Ovary (tissue), 7 donors: ENCODE measurements at regions not wholly inside any gene's neighbourhood (a gene's known extent, or its start where the extent isn't known, plus 50 kb on each side); places are given as distances from the start of the nearest gene placed in this dataset.
A peak's percentile ranks its signal among the peaks of the same experiment; 100 is the strongest.

Experiments
- DNase-seq, 5 donors: peaks; one replicate each; pipeline ENCODE4 v3.0.0-alpha.2; 2019 to 2020
- H3K27ac ChIP-seq, 2 donors: fragments of 200-600 bp; one replicate each; pipeline versions ENCODE4 v1.5.1 to v1.8.0; 2019 to 2022
- H3K27me3 ChIP-seq: fragments of 200-600 bp; one replicate; pipeline ENCODE4 v1.8.0; 2022
- H3K36me3 ChIP-seq: fragments of 200-600 bp; sonication (generic); one replicate; pipeline ENCODE4 v1.5.1; 2019
- H3K4me1 ChIP-seq: one replicate; pipeline ENCODE4 v1.8.1; 2013; ENCODE audit warnings: mild to moderate bottlenecking, moderate library complexity; ENCODE audit not compliant: insufficient read depth
- H3K4me3 ChIP-seq: fragments of 200-600 bp; sonication (generic); one replicate; pipeline ENCODE4 v1.5.1; 2017
- H3K9me3 ChIP-seq, 2 donors: fragments of 200-600 bp in 1 of 2; sonication (generic) in 1 of 2; one replicate each; pipeline versions ENCODE4 v1.5.1 to v1.8.1; 2013 to 2019; ENCODE audit warnings: mild to moderate bottlenecking in 1 of 2, moderate library complexity in 1 of 2
- CTCF ChIP-seq, 3 donors: fragments of 450-650 bp in 2 of 3; fragments of 200-600 bp in 1 of 3; IDR thresholded peaks; one replicate each; pipeline versions ENCODE4 v1.5.1 to v1.8.0; 2016 to 2022; ENCODE audit warnings: antibody characterized with exemption in 3 of 3, mild to moderate bottlenecking in 1 of 3
- EP300 ChIP-seq: sonication (generic); formaldehyde crosslinking; IDR thresholded peaks from one replicate; pipeline ENCODE4 v1.6.1; 2017; ENCODE audit warnings: antibody characterized with exemption
- POLR2A ChIP-seq: fragments of 450-650 bp; IDR thresholded peaks from one replicate; pipeline ENCODE4 v1.6.1; 2017; ENCODE audit warnings: antibody characterized with exemption, mild to moderate bottlenecking, moderate library complexity
- WGBS, 3 donors: extraction: QIAGEN DNeasy Blood & Tissue Kit in 1 of 3; methylation state at CpG; one replicate each; pipeline versions ENCODE4 v1.1.5 to v1.1.7; 2013 to 2017; 5-methylcytosine and 5-hydroxymethylcytosine counted together
- intact Hi-C, 4 donors: fragments of 100-400 bp; cut with DNase I; formaldehyde crosslinking; loops; one replicate each; pipeline versions ENCODE4 v1.11.0 to v1.15.1; 2022 to 2023
- donor health status: DM: no; HTN: no; CAD: no; lungs with moderate emphysema.
- donor health status: DM: no; HTN: no; CAD: no.
- donor health status: Bipolar disorder and iron deficiency.
- donor health status: DM: no; HTN: no; CAD: no.
- donor health status: DM: yes; HTN: yes; CAD: no.

- TF ChIP-seq EP300 (no peak), POLR2A (no peak), CTCF (IDR thresholded peaks at IDR 0.05) (no peak)
- Histone ChIP-seq H3K27me3 (no peaks in the 10 kb centered on the region), H3K9me3 (no peaks in the 10 kb centered on the region), H3K4me1 (peaks cover 3% of the 10 kb centered on the region), H3K36me3 (no peaks in the 10 kb centered on the region), H3K27ac (no peak overlapping the region), H3K4me3 (no peak overlapping the region)
- intact Hi-C loops, result no loop called here
- WGBS, 3 donors, result 32 to 62% (median 41%) methylated on average over 10 of the region's 10 CpGs
- DNase-seq, result no peak
Measured at GRCh38 chr12:67515679-67516340, 132.7 kb upstream of the DYRK2 start.

- DNase-seq, result peak; percentile 16 to 52 (median 26)
- Histone ChIP-seq H3K9me3 (no peaks in the 10 kb centered on the region), H3K27ac (no peak overlapping the region), H3K4me3 (no peak overlapping the region), H3K27me3 (no peaks in the 10 kb centered on the region), H3K4me1 (peaks cover 3% of the 10 kb centered on the region), H3K36me3 (no peaks in the 10 kb centered on the region)
- TF ChIP-seq CTCF (IDR thresholded peaks at IDR 0.05) (no peak), EP300 (no peak), POLR2A (no peak)
- intact Hi-C loops, result no loop called here
- WGBS, 3 donors, result 48 to 56% (median 53%) methylated on average over 16 of the region's 16 CpGs
Measured at GRCh38 chr12:67517181-67517887, 131.2 kb upstream of the DYRK2 start.

GRCh38 chr12:67519484-67520433 is 128.8 kb upstream of the DYRK2 start:
- Histone ChIP-seq H3K36me3 (no peaks in the 10 kb centered on the region), H3K27me3 (no peaks in the 10 kb centered on the region), H3K4me1 (peaks cover 3% of the 10 kb centered on the region), H3K4me3 (no peak overlapping the region), H3K27ac (no peak overlapping the region), H3K9me3 (no peaks in the 10 kb centered on the region)
- intact Hi-C loops, result no loop called here
- TF ChIP-seq CTCF (IDR thresholded peaks at IDR 0.05), result no peak
- TF ChIP-seq POLR2A, result no peak
- TF ChIP-seq EP300, result no peak
- no peak for DNase-seq
- 93 to 94% (median 93%) methylated on average over 7 of the region's 7 CpGs for WGBS, 3 donors

GRCh38 chr12:67520606-67521005 is 127.9 kb upstream of the DYRK2 start:
- TF ChIP-seq EP300 (no peak), CTCF (IDR thresholded peaks at IDR 0.05) (no peak), POLR2A (no peak)
- Histone ChIP-seq H3K36me3 (no peaks in the 10 kb centered on the region), H3K9me3 (no peaks in the 10 kb centered on the region), H3K27ac (no peak overlapping the region), H3K27me3 (no peaks in the 10 kb centered on the region), H3K4me3 (no peak overlapping the region), H3K4me1 (peaks cover 3% of the 10 kb centered on the region)
- no peak for DNase-seq
- WGBS, 3 donors, result 91 to 92% (median 92%) methylated on average over 3 of the region's 3 CpGs
- intact Hi-C loops, result no loop called here
